Progenitor cell of endocrine pancreas (in vitro differentiated cells): ENCODE measurements at regions not wholly inside any gene's neighbourhood (a gene's known extent, or its start where the extent isn't known, plus 50 kb on each side); places are given as distances from the start of the nearest gene placed in this dataset.
A peak's percentile ranks its signal among the peaks of the same experiment; 100 is the strongest.

ENCODE experiments used
- DNase-seq: peaks from one replicate; pipeline ENCODE4 v3.0.0; 2021; ENCODE audit warnings: low spot score; ENCODE audit not compliant: unreplicated experiment
- H3K27ac Mint-ChIP-seq: 2 replicates; pipeline ENCODE4 v1.8.0; 2021; ENCODE audit warnings: mild to moderate bottlenecking, moderate library complexity, mixed read lengths
- H3K27me3 Mint-ChIP-seq: 2 replicates; pipeline ENCODE4 v1.8.0; 2021; ENCODE audit warnings: mixed read lengths
- H3K36me3 Mint-ChIP-seq: 2 replicates; pipeline ENCODE4 v1.8.0; 2022; ENCODE audit warnings: mixed read lengths; ENCODE audit not compliant: insufficient read depth
- H3K4me1 Mint-ChIP-seq: 2 replicates; pipeline ENCODE4 v1.8.0; 2021; ENCODE audit warnings: low read depth, mixed read lengths
- H3K4me3 Mint-ChIP-seq: 2 replicates; pipeline ENCODE4 v1.8.0; 2021; ENCODE audit warnings: low read depth, mild to moderate bottlenecking, moderate library complexity, mixed read lengths
- H3K9me3 Mint-ChIP-seq: 2 replicates; pipeline ENCODE4 v1.8.0; 2021; ENCODE audit warnings: low read depth, mixed read lengths
- TF ChIP-seq, protein P1 (sequence below): fragments of 200-600 bp; sonication (generic); IDR thresholded peaks from one replicate; pipeline ENCODE4 v1.5.0; 2021; ENCODE audit warnings: antibody characterized with exemption, mild to moderate bottlenecking; ENCODE audit not compliant: unreplicated experiment

DNA sequence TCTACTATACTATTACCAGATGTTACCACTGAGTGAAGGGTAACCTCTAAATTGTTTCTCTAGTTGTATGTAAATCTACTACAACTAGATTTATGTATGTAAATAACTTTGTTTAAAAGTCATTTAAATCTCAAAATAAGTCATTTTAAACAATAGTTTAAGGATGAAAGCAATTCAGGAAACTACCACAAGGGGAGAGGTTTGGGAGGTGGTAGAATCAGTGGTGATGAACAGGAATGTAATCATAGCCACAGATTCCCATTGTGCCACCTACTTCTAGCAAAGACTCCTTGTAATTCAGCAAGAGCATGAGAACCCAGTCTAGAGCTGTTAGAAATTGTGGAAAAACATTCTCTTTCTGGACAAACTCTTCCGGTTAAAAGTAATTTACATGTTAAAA lies 234.6 kb downstream of the SLC7A11 start:
- DNase-seq: no peak
- no peaks in the 10 kb centered on the region for H3K36me3 Mint-ChIP-seq

DNA sequence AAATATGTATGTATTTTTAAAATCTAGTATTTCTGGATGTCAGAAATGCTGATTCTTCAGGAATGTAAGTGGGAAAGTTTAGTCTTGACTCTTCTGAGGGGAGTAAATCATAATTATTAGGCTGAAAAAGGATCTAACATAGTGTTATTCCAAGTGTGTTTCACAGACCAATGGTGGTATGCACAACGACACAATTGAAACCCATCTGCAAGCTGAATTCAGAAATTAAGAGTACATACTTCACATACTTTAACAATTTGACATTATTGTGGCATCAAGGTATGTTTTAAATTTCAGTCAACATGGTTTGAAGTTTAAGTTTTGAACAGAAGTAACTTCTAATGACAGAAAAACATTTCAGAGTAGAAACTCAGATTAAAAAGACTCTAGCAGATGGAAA lies 236.7 kb downstream of the SLC7A11 start:
- Mint-ChIP-seq H3K36me3 (no peaks in the 10 kb centered on the region), H3K27me3 (no peaks in the 10 kb centered on the region), H3K9me3 (no peaks in the 10 kb centered on the region), H3K4me3 (no peak overlapping the region), H3K27ac (no peak overlapping the region), H3K4me1 (peaks cover 2% of the 10 kb centered on the region)
- no peak for DNase-seq
- TF ChIP-seq, protein P1, sequence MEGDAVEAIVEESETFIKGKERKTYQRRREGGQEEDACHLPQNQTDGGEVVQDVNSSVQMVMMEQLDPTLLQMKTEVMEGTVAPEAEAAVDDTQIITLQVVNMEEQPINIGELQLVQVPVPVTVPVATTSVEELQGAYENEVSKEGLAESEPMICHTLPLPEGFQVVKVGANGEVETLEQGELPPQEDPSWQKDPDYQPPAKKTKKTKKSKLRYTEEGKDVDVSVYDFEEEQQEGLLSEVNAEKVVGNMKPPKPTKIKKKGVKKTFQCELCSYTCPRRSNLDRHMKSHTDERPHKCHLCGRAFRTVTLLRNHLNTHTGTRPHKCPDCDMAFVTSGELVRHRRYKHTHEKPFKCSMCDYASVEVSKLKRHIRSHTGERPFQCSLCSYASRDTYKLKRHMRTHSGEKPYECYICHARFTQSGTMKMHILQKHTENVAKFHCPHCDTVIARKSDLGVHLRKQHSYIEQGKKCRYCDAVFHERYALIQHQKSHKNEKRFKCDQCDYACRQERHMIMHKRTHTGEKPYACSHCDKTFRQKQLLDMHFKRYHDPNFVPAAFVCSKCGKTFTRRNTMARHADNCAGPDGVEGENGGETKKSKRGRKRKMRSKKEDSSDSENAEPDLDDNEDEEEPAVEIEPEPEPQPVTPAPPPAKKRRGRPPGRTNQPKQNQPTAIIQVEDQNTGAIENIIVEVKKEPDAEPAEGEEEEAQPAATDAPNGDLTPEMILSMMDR: no peak

More for the DNA sequence above, 234.6 kb downstream of the SLC7A11 start:
- Mint-ChIP-seq H3K27ac (no peak overlapping the region), H3K27me3 (no peaks in the 10 kb centered on the region), H3K4me1 (peaks cover 2% of the 10 kb centered on the region), H3K4me3 (no peak overlapping the region), H3K9me3 (no peaks in the 10 kb centered on the region)
- TF ChIP-seq, protein P1: peak; percentile 42

DNA sequence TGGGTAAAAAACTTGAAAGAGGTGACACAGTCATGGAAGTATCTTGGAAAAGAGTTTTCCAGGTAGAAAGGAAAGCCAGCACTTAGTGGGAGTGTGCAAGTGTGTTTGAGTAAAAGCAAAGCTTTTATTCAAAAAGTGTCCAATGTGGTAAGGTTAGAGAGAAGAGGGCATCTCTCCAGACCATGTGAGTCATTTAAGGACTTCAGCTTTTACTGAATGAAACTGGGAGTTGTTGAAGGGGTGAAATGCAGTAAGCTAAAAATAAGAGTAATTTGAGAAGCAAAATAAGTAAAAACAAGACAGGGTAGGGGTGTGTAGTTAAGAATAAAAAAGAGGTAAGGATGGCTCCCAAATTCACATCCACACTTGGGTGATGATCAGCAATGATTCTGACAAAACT lies 238.9 kb downstream of the SLC7A11 start:
- TF ChIP-seq, protein P1: no peak
- Mint-ChIP-seq H3K36me3 (no peaks in the 10 kb centered on the region), H3K4me1 (peaks cover 2% of the 10 kb centered on the region), H3K4me3 (no peak overlapping the region), H3K27ac (no peak overlapping the region), H3K27me3 (no peaks in the 10 kb centered on the region), H3K9me3 (no peaks in the 10 kb centered on the region)
- no peak for DNase-seq

DNA sequence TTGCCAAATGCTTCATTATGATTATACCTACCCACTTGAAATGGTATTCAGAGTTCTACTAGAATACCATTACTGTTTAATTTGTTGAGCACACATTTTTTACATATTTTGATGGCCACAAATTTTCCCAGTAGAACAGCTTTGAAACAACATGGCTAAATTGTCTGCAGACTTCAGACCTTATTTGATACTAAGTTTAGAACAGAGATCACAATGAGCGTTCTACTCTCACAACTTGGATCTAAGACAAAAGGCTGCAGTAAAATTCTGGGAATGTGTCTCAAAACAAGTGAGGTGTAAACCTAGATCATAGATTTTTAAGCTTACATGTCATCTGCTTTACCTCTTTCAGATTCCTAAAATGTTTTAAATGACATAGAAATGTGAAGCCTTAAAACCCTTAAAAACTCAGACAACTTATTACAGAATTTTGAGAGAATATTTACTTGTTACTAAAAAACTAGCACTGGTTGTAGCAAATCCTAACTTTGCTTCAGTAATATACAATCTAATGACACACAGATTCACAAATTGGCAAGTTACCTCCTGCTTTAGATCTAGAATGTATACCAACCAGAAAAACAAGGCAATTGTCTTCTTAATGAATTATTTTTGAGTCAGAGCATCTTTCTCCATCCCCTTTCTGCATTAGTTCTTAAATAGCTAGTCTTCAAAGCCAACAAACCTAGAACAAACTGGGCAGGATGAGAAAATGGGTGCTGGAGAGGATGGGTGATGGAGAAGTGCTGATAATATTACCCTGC lies 243.3 kb downstream of the SLC7A11 start:
- TF ChIP-seq, protein P1: no peak
- H3K36me3 Mint-ChIP-seq: no peaks in the 10 kb centered on the region
- no peaks in the 10 kb centered on the region for H3K9me3 Mint-ChIP-seq
- H3K27ac Mint-ChIP-seq: no peak overlapping the region
- H3K27me3 Mint-ChIP-seq: no peaks in the 10 kb centered on the region
- DNase-seq: no peak
- no peak overlapping the region for H3K4me3 Mint-ChIP-seq
- peaks cover 2% of the 10 kb centered on the region for H3K4me1 Mint-ChIP-seq

DNA sequence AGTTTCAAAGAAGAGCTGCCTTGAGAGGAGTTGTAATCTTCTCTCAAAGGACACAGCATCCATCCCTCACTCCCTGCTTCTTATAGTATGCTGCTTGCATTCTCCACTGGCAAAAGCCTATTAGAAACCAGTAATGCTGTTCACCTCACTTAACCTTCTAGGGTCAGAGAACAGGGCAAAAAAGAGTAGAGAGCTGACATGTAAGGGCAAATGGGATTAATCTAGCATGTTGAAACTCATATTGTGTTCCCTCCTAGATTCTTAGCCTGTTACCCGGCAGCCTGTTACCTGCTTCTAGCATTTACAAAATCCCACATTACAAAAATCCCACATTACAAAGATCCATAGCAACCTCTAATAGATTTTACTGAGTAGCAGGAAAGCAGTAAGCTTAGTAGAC lies 244.7 kb downstream of the SLC7A11 start:
- H3K36me3 Mint-ChIP-seq: no peaks in the 10 kb centered on the region
- no peak overlapping the region for H3K27ac Mint-ChIP-seq
- no peaks in the 10 kb centered on the region for H3K27me3 Mint-ChIP-seq
- H3K9me3 Mint-ChIP-seq: no peaks in the 10 kb centered on the region
- DNase-seq: no peak
- TF ChIP-seq, protein P1: no peak
- H3K4me1 Mint-ChIP-seq: no peaks in the 10 kb centered on the region
- no peak overlapping the region for H3K4me3 Mint-ChIP-seq
